ENCODE measurements at regions not wholly inside any gene's neighbourhood (a gene's known extent, or its start where the extent isn't known, plus 50 kb on each side); places are given as distances from the start of the nearest gene placed in this dataset.

DNA sequence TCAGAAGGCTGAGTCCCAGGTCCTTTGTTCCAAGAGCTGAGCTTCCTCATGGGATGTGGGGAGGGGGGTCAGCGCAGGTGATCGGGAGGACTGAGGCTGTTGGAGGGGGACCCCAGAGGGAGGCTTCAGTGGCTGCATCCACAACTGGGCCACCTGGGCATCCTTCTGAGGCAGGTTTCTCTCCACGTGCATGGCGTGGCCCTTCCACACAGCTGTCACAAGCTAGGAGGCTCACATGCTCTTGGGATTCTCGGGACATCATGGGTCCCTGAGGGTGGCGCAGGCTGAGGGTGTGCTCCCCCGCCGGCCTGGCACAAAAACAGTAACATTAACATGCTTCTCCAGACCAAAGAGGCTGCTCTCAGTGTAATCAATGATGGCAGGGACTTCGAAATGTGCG, 229.6 kb upstream of the AJAP1 start:
- TF ChIP-seq, protein P1, sequence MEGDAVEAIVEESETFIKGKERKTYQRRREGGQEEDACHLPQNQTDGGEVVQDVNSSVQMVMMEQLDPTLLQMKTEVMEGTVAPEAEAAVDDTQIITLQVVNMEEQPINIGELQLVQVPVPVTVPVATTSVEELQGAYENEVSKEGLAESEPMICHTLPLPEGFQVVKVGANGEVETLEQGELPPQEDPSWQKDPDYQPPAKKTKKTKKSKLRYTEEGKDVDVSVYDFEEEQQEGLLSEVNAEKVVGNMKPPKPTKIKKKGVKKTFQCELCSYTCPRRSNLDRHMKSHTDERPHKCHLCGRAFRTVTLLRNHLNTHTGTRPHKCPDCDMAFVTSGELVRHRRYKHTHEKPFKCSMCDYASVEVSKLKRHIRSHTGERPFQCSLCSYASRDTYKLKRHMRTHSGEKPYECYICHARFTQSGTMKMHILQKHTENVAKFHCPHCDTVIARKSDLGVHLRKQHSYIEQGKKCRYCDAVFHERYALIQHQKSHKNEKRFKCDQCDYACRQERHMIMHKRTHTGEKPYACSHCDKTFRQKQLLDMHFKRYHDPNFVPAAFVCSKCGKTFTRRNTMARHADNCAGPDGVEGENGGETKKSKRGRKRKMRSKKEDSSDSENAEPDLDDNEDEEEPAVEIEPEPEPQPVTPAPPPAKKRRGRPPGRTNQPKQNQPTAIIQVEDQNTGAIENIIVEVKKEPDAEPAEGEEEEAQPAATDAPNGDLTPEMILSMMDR (conservative IDR thresholded peaks at IDR 0.05): no peak
- H3K27ac ChIP-seq: no peak overlapping the region

DNA sequence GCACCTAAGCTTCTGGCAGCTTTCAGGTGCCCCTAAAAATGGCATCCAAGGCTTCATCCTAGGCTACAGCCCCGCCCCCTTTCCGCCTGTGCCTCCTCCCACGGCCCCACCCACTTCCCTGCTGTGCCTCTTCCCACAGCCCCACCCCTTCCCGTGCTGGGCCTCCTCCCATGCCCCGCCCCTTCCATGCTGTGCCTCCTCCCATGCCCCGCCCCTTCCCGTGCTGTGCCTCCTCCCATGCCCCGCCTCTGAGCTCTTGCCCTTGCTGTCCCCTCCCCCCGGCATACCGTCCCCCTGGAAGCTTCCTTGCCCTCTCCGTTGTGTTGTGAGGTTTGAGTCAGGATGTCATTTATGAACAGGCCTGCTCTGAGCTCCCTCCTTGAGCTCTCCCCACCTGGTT, 228.5 kb upstream of the AJAP1 start:
- TF ChIP-seq, protein P1 (conservative IDR thresholded peaks at IDR 0.05): no peak
- H3K27ac ChIP-seq: no peak overlapping the region

DNA sequence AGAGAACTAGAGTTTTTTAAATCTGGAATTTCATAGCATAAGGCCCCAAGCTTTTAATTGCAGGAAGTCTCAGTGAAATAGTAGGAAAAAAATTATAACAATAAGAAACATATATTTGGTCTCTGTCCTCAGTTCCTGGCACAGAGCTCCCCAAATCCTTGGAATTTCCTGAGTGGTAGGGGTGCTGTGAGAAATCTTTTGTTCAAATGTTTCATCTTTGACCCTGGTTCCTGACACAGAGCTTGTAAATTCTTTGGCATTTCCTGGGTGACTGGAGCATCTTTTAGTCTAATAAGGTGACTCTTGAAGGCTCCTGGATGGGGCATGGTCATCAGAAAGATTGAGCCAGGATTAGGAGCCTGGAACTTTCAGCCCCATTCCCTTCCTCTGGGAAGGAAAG, 225.7 kb upstream of the AJAP1 start:
- TF ChIP-seq, protein P1 (conservative IDR thresholded peaks at IDR 0.05): no peak
- H3K27ac ChIP-seq: no peak overlapping the region

DNA sequence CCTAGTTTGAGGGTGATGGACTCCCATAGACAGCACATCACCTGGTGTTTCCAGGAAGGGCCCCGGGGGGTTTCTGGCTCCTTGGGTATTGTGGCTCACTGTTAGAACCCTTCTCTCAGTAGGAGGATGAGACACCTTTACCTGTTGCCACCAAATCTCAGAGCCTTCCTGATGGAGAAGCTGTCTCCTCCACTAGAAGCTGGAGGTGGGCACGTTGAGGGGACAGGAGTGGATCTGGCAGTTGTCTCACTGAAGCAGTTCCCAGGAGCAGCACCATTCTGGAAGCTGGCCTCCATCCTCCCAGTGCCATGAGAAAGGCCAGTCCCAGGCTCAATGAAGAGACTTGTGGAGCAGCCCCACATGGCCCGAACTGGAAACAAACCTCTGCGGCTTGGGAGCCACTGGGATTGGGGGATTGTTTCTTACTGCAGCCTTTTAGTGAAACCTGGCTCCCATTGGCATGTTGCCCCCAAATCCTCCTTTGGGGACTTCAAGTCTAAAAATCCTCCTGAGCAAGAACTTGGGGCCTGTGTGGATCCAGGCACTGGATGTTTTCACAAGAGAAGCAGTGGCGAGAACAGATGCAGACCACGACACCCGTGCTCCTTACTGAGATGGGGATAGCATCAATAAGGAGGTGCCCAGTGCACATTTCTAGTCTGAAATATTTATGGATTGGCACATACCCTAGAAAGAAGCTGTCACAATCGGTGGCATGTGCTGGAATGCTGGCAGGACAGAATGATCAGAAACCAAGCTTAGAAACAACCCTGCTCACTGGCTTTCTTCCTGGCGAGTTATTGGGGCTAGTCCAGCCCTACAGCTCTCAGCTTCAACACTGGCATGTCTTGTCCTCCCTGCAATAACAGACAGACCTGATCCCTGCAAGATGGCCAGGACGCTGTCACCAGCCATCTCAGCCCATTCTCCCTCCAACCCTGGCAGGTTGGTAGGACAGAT, 223.7 kb upstream of the AJAP1 start:
- no peak overlapping the region for H3K27ac ChIP-seq
- TF ChIP-seq, protein P1 (conservative IDR thresholded peaks at IDR 0.05): no peak

GRCh38 chr1:4431491-4431890, 222.9 kb upstream of the AJAP1 start:
- no peak overlapping the region for H3K27ac ChIP-seq
- TF ChIP-seq, protein P1 (conservative IDR thresholded peaks at IDR 0.05): no peak

DNA sequence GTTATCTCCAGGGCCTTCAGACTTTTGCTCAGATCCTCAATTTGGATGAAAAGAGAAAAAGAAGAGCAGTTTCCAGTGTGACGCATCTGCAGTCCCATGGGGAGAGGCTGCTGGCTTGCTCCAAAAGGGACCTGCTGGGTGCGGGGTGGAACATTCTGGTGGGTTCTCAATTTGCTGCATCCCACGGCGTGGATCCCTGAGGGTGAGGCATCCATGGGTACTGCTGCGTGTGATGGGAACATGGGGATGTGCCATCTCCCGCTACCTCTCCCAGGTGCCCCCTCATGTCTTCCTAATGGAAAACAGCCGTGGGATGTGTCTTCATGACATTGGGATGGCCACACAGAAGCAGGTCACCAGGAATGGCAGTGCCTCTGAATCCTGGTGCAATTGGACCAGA, 221.3 kb upstream of the AJAP1 start:
- TF ChIP-seq, protein P1 (conservative IDR thresholded peaks at IDR 0.05): no peak
- no peak overlapping the region for H3K27ac ChIP-seq

DNA sequence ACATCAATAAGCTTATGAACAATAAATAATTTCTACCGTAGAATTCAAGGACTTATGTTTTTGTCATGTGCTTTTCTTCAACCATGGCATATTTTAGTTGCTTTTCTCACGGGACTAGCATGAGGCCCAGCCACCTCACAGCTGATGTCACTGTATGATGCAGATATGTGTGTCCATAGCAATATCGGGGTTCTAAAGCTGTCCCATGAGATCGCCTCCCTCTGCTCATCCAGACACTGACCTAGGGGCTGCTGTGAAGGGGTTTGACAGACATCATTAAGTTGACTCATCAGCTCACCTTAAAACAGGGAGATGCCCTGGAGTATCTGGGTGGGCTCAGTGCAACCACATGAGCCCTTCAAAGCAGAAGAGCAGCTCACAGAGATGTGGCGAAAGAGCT, 210.3 kb upstream of the AJAP1 start:
- no peak overlapping the region for H3K27ac ChIP-seq
- TF ChIP-seq, protein P1 (conservative IDR thresholded peaks at IDR 0.05): no peak

All from VCaP (cell line).